ENCODE measurements at regions not wholly inside any gene's neighbourhood (a gene's known extent, or its start where the extent isn't known, plus 50 kb on each side); places are given as distances from the start of the nearest gene placed in this dataset.

GRCh38 chr14:98470663-98471062, 801.3 kb downstream of the BCL11B start:
- DNase-seq: no peak

- DNase-seq: no peak
Measured at GRCh38 chr14:98474900-98475299, 797.1 kb downstream of the BCL11B start.

DNA sequence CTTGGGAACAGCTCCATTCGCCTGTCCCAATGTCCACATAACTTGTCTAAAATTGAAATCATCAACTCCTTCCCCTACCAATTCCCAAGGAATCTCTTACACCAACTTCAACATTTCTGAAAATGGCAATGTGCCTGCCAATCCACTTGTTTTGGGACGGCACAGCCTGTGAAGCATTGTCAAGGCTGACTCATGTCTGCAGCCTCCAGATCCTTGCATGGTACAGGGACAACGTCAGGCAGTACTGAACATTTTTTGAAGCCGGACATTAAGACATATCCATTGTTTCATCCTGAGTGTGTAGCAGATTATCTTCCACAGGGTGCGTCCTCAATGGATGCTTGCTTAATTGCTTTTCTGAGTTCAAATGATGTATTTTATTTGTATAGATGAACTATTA, 794.1 kb downstream of the BCL11B start:
- DNase-seq: no peak

GRCh38 chr14:98489115-98489514, 782.9 kb downstream of the BCL11B start:
- DNase-seq: no peak

- no peak for DNase-seq
Measured at GRCh38 chr14:98494582-98494981, 777.4 kb downstream of the BCL11B start.

- no peak for DNase-seq
Measured at GRCh38 chr14:98498019-98498885, 773.7 kb downstream of the BCL11B start.

DNA sequence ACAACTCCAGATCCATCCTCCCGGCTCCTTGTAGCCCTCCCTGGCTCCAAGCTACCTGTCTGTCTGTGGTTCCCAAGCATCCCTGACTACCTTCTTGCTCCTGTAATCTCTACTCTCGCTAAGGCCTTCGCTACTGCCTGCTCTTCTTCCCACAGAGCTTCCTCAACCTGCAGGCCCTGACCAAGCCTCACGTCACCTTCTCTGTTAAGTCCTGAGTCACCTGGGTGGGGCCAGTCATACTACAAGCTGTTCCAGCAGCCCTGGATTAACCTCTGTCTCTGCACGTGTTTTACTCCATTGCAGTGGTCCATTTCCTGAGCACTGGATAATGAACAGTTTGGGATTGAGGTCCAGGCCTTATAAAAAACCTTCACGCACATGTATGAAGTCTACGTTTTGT, 770.7 kb downstream of the BCL11B start:
- no peak for DNase-seq

- DNase-seq: no peak
Measured at GRCh38 chr14:98501836-98502235, 770.2 kb downstream of the BCL11B start.

GRCh38 chr14:98503086-98503815, 768.7 kb downstream of the BCL11B start:
- DNase-seq: no peak

DNA sequence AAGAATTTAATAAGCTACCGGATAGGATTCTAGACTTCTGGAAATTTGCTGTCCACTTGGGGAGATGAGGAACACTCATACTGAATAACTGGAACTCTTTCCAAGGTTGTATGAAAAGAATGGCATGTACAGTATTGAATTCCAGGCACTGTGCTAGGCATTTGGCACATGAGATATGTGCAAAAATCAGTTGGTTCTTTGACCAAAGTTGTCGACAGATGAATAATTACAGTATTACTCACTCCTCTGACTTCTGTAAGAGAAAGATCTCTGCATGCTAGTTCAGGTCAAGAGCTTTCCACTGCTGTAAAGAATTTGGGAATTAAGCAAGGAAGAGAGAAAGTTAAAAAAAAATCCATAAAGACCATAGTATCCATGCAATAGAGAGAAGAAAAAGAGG, 764.7 kb downstream of the BCL11B start:
- DNase-seq: no peak

- DNase-seq: no peak
Measured at GRCh38 chr14:98510392-98510791, 761.6 kb downstream of the BCL11B start.

DNA sequence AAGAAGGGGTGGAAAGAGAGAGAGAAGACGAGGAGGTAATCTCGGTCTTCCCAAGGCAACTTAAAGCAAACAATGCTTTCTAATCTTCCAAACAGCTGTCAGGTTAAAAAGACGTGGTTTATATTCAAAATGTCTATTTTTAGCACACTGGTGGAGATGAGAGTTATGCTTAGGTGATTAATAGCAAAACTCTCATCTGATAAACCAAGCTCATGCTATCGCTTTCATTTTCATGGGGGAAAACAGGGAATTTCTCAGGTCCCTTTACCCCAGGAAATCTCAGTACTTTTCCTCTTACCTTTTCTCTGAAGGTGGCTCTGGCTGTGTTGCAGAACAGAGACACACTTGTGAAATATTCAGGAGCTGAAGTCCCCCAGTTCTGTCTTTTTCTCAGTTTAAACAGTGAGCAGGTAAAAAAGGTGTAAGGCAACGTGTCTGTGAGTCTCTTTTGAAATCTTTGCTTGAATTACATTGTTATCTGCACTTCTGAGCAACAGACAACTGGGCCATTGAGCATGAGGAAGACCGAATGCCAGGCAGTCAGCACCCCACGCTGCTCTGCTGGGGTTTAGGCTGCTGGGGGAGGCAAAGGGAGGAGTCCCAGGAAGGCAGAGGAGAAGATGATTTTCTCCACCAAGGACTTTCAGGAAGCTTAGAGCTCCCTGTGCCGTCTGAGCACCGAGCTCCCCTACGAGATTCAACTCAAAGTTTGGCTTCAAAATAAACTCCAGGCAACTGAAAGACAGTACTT, 759.3 kb downstream of the BCL11B start:
- DNase-seq: no peak

- DNase-seq: no peak
Measured at GRCh38 chr14:98513558-98513957, 758.4 kb downstream of the BCL11B start.

DNA sequence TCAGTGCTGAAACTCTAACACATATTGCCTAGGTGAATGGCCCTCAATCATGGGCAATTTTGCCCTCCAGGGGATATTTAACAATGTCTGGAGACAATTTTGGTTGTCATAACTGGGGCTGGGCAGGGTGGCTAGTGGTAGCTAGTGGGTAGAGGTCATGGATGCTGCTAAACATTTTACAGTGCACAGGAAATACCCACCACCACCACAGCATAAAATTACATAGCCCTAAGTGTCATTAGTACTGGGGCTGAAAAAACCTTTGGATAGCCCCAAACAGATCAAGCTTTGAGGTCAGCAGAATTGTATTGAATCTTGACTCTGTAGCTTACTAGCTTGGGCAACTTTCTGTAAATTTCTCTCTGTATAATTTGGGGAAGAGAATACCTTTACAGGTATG, 758.0 kb downstream of the BCL11B start:
- DNase-seq: no peak

GRCh38 chr14:98536256-98536655, 735.7 kb downstream of the BCL11B start:
- no peak for DNase-seq

DNA sequence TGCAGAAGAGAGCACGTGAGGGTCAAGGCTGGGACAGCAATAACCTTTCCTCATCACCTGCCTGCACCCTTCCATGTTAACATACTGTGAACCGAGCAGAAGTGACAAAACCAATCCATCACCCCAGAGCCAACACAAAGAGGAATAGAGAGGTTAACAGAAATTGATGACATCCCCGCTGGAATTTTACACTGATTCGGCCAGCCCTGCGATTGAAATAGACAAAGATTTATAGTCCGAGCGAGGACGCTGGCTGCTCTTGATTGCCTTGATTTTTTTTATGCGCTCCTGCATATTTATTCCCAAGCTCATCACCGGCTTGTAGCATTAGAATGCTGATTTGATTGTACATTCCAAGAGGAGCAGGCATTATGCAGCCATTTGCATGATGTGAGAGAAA, 729.7 kb downstream of the BCL11B start:
- no peak for DNase-seq

DNA sequence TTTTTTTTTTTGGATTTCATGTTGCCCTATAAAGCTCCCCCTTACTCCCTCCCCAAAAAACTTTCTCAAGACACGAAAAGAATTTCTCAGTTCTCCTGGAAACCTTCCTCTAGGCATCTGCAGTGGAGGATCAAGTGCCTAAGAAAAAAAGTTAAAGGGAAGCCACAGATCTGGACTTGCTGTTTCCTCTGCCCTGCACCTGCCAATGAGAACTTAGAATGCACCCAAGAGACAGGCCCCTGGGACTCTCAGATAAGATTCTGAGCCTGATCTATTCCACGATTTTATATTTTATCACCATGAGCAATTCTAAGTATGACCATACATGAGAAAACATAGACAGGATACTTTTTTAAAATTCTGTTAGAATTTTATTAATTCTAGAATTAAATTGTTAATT, 728.9 kb downstream of the BCL11B start:
- no peak for DNase-seq

- no peak for DNase-seq
Measured at GRCh38 chr14:98544174-98544573, 727.8 kb downstream of the BCL11B start.

DNA sequence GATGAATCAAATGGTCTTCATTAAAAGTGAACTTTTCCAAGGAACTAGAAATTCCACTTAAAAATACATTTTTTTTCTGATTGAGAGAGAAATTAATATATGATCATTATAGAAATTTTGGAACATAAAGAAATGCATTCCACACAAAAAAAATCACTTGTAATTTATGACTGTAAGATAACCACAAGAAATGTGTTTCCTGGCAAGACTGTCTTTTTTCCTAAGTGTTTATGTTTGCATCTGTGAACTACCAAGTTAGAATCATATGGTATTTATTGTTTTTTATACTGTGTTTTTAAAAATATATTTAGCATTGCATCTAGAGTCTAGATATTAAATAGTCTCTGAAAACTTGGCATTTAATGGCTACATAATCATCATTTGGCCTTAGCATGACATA, 726.8 kb downstream of the BCL11B start:
- DNase-seq: no peak

- DNase-seq: peak; percentile 10 to 13
Measured at GRCh38 chr14:98548071-98548686, 723.8 kb downstream of the BCL11B start.

DNA sequence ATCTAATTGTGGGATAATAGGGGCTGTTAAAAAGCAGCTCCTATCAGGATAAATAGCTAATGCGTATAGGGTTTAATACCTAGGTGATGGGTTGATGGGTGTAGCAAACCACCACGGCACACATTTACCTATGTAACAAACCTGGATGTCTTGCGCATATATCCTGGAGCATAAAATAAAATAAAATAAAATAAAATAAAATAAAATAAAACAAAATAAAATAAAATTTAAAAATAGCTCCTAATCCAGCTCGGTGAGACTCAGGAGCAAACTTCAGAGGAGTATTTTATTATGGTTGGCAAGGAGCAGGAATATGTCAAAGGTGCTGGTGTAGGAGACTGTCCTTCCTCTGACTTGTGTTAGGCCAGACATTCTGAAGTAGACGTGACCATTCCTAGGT, 721.0 kb downstream of the BCL11B start:
- DNase-seq: no peak

DNA sequence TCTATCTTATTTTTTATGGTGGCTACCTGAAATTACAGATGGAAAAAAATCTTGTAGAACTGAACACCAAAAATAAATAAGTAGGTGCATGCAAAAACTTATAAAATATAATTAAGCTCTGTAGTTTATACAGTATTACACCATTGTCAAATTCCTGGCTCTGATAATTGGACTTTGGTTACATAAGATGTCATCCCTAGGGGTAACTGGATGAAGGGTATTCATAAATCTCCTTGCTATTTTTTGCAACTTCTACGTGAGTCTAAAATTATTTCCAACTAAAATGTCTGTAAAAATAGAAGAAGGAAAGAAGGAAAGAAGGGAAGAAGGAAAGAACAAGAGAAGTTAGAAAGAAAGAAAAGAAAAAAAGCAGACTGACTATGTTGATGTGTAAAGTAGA, 716.6 kb downstream of the BCL11B start:
- no peak for DNase-seq

DNA sequence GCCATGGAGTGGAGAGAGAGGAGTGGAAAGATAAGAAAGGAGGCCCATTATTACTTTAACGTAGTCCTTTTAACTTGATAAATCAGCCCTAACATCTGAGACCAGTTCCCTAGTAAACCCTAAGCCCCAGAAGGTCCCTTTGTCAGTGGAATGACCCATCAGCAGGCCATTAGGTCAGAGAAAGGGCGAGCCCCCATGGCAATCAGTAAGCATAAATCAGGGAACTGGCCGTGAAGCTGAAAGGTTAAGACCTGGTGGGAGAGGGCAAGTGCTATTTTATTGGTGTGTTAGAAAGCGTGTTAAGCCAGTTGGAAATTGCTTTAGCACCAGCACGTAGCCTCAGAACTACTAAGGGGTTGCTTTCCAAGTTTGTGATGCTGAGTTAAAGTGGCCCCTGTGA, 708.0 kb downstream of the BCL11B start:
- no peak for DNase-seq
